ENCODE measurements at regions not wholly inside any gene's neighbourhood (a gene's known extent, or its start where the extent isn't known, plus 50 kb on each side); places are given as distances from the start of the nearest gene placed in this dataset.

GRCh38 chr7:85392326-85392725 lies 205.5 kb upstream of the SEMA3D start:
- intact Hi-C loops (cut with micrococcal nuclease) (no loop called here), in situ Hi-C loops (cut with MboI) (no loop called here)
- DNase-seq (ENCODE audit: extremely low read depth in 1 of 4, low spot score in 3 of 4): no peak
- TF ChIP-seq ZNF197 (CRISPR knock-in tag; IDR thresholded peaks at IDR 0.05; ENCODE audit: low read depth) (no peak), NFYB (IDR thresholded peaks at IDR 0.05; ENCODE audit: extremely low read depth, insufficient read length) (no peak), ZFP91 (CRISPR knock-in tag; IDR thresholded peaks at IDR 0.05) (no peak), BRF1 (IDR thresholded peaks at IDR 0.05; ENCODE audit: borderline replicate concordance, extremely low read depth, insufficient read length) (no peak)
- TF ChIP-seq, protein P1, sequence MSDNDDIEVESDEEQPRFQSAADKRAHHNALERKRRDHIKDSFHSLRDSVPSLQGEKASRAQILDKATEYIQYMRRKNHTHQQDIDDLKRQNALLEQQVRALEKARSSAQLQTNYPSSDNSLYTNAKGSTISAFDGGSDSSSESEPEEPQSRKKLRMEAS (CRISPR knock-in tag; IDR thresholded peaks at IDR 0.05): no peak
- Histone ChIP-seq H3K27me3 (ENCODE audit: control insufficient read depth in 2 of 2, insufficient read depth in 2 of 2, low read length in 2 of 2) (no peaks in the 10 kb centered on the region), H3K9me1 (ENCODE audit: control insufficient read depth, insufficient read depth, low read length) (no peaks in the 10 kb centered on the region), H3K4me2 (ENCODE audit: insufficient read depth, low read length) (no peak overlapping the region), H3K4me3 (no peak overlapping the region), H2AFZ (ENCODE audit: low read depth, low read length) (no peak overlapping the region), H3K36me3 (ENCODE audit: control insufficient read depth, insufficient read depth, low read length) (no peaks in the 10 kb centered on the region), H4K20me1 (replicated peaks; ENCODE audit: control insufficient read depth, insufficient read depth, low read length) (no peaks in the 10 kb centered on the region), H3K4me1 (replicated peaks in 1 of 2; ENCODE audit: control insufficient read depth in 2 of 2, insufficient read depth in 2 of 2, low read length in 2 of 2) (no peaks in the 10 kb centered on the region), H3K9ac (ENCODE audit: insufficient read depth in 1 of 2, low read depth in 2 of 2, low read length in 2 of 2) (no peak overlapping the region), H3K9me3 (replicated peaks; ENCODE audit: control insufficient read depth, insufficient read depth, low read depth, low read length) (peaks cover 5% of the 10 kb centered on the region), H3K27ac (ENCODE audit: extremely low read depth, low read depth, low read length) (no peak overlapping the region), H3K79me2 (ENCODE audit: control insufficient read depth, insufficient read depth, low read length) (no peaks in the 10 kb centered on the region)
- 2% methylated on average over 4 of the region's 4 CpGs for WGBS (ENCODE audit: insufficient coverage, low coverage, missing lambda C conversion rate)
- no peak for ATAC-seq
- FAIRE-seq: no peak
- CTCF ChIA-PET (ENCODE audit: low intra/inter-chr PET ratio): no interaction called here
- no TSS peak for BruUV-seq (replicated peaks)
- POLR2A ChIA-PET: no interaction called here

Data from K562 (cell line).